ENCODE measurements at regions not wholly inside any gene's neighbourhood (a gene's known extent, or its start where the extent isn't known, plus 50 kb on each side); places are given as distances from the start of the nearest gene placed in this dataset.

DNA sequence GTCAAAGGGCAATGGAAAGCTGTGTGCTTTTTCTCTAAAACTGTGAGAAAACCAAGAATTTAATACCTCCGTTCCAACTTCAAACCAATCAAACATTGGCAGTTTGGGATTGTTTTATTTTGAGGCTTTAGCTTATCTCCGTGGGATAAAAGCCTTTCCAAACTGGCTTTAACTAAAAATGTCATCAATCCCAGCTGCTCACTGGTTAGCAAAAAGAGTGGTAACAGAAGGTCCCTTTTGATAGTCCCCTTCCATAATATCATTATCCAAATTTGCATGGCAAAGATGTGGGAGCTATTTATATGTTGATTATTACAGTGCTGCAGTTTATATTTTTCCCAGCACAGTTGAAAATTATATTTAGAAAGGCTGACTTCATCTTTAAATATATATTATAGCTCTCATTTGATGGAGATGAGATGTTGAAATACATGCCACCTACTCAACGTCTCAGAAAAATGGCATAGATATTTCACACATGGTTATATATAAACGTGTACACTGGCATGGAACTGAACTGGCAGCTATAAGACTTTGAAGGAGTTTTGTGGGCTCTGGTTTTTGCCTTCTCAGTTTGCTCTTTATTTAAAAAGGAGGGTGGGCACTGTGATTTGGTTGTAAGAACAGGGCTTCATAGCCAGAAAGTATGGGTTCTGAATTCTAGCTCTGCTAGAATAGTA, 707.1 kb upstream of the SLIT2 start:
- Histone ChIP-seq H3K36me3 (no peaks in the 10 kb centered on the region), H3K27ac (no peak overlapping the region), H3K4me3 (no peak overlapping the region), H3K27me3 (replicated peaks; ENCODE audit: insufficient read depth) (no peaks in the 10 kb centered on the region), H3K9me3 (no peaks in the 10 kb centered on the region), H3K4me1 (ENCODE audit: control insufficient read depth in 1 of 2, low read depth in 2 of 2) (no peaks in the 10 kb centered on the region)
- TF ChIP-seq, protein P1, sequence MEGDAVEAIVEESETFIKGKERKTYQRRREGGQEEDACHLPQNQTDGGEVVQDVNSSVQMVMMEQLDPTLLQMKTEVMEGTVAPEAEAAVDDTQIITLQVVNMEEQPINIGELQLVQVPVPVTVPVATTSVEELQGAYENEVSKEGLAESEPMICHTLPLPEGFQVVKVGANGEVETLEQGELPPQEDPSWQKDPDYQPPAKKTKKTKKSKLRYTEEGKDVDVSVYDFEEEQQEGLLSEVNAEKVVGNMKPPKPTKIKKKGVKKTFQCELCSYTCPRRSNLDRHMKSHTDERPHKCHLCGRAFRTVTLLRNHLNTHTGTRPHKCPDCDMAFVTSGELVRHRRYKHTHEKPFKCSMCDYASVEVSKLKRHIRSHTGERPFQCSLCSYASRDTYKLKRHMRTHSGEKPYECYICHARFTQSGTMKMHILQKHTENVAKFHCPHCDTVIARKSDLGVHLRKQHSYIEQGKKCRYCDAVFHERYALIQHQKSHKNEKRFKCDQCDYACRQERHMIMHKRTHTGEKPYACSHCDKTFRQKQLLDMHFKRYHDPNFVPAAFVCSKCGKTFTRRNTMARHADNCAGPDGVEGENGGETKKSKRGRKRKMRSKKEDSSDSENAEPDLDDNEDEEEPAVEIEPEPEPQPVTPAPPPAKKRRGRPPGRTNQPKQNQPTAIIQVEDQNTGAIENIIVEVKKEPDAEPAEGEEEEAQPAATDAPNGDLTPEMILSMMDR (IDR thresholded peaks at IDR 0.05) = no peak
- DNase-seq (ENCODE audit: low spot score) = no peak
- no peak for ATAC-seq (ENCODE audit: insufficient number of reproducible peaks, low FRiP score, low read depth)

DNA sequence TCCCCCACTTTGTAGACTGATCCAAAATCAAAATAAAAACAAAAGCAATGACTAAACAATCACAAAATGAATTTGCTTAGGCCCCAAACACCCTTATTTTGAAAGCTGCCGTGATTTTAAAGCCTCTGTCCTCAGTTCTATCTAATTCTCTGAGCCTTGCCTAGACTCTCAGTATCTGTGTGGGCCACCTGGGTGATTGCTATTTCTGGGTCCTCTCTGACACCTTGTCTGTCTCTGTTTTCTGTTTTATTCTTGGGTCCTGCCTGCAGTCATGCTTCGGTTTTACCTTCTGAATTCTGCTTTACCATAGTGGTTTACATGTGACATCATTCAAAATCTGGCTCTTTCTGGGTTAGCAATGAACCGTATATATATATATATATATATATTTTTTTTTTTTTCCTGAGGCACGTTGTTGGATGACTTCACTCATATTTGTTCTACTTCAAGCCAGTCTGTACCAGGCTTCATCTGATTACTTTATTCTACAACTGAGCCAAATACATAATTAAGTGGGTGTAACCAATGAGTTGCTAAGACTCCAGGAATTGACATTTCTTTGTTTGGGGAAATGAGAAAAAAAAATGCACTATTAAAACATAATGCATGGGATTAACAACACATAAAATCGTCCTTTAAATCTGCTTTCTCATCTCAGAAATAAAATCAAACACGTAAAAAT, 710.7 kb upstream of the SLIT2 start:
- TF ChIP-seq, protein P1 (IDR thresholded peaks at IDR 0.05) = no peak
- Histone ChIP-seq H3K27me3 (replicated peaks; ENCODE audit: insufficient read depth) (no peaks in the 10 kb centered on the region), H3K36me3 (no peaks in the 10 kb centered on the region), H3K4me3 (no peak overlapping the region), H3K4me1 (ENCODE audit: control insufficient read depth in 1 of 2, low read depth in 2 of 2) (no peaks in the 10 kb centered on the region), H3K9me3 (no peaks in the 10 kb centered on the region), H3K27ac (no peak overlapping the region)
- no peak for ATAC-seq (ENCODE audit: insufficient number of reproducible peaks, low FRiP score, low read depth)
- DNase-seq (ENCODE audit: low spot score) = no peak

DNA sequence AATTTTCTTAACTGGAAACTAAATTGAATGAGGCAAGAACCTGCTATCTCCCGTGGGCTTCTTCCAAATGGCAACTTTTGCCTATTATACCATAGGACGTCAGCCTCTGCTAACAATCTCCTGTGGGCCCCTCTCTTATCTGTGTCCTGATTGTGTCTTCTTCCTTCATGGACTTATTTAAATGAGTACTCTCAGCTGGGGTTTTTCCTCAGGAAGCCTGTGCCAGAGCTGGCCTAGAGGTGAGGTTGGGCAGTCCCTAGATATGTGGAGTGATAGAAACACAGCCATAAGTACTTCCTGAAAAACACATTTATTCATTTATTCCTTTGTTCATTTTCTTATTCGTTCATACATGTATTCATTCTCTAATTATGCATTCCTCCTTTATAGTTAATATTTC, 712.5 kb upstream of the SLIT2 start:
- no peak for DNase-seq (ENCODE audit: low spot score)
- TF ChIP-seq, protein P1 (IDR thresholded peaks at IDR 0.05) = no peak
- Histone ChIP-seq H3K4me1 (ENCODE audit: control insufficient read depth in 1 of 2, low read depth in 2 of 2) (no peaks in the 10 kb centered on the region), H3K9me3 (no peaks in the 10 kb centered on the region), H3K36me3 (no peaks in the 10 kb centered on the region), H3K4me3 (no peak overlapping the region), H3K27ac (no peak overlapping the region), H3K27me3 (replicated peaks; ENCODE audit: insufficient read depth) (no peaks in the 10 kb centered on the region)
- ATAC-seq (ENCODE audit: insufficient number of reproducible peaks, low FRiP score, low read depth) = no peak

DNA sequence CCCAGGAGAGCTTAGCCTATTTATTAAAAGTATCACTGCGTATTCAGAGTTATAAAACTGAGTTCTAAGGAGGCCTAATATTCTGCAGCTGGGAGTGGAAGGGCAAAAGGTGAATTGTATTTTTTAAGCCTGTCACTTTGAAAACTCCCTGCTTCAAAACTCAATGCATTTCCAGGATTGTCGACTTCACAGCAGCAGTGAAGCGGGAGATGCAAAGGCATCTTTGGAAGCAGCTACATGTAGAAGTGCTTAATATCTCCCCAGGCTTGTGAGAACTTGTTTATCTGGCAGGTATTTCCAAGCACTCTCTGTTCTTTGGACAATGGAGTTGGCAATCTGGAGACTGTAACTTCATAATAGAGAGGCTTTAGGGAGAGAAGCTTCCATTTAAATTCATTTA, 717.5 kb upstream of the SLIT2 start:
- no peaks in the 10 kb centered on the region for H3K9me3 ChIP-seq
- no peaks in the 10 kb centered on the region for H3K27me3 ChIP-seq (replicated peaks; ENCODE audit: insufficient read depth)
- DNase-seq (ENCODE audit: low spot score) (no peak), ATAC-seq (ENCODE audit: insufficient number of reproducible peaks, low FRiP score, low read depth) (no peak)
- TF ChIP-seq, protein P1 (IDR thresholded peaks at IDR 0.05) = no peak
- no peaks in the 10 kb centered on the region for H3K4me1 ChIP-seq (ENCODE audit: control insufficient read depth in 1 of 2, low read depth in 2 of 2)
- no peaks in the 10 kb centered on the region for H3K36me3 ChIP-seq
- no peak overlapping the region for H3K27ac ChIP-seq
- no peak overlapping the region for H3K4me3 ChIP-seq

GRCh38 chr4:19531906-19532848, 719.5 kb upstream of the SLIT2 start:
- Histone ChIP-seq H3K9me3 (no peaks in the 10 kb centered on the region), H3K4me1 (ENCODE audit: control insufficient read depth in 1 of 2, low read depth in 2 of 2) (no peaks in the 10 kb centered on the region), H3K4me3 (no peak overlapping the region), H3K27me3 (replicated peaks; ENCODE audit: insufficient read depth) (no peaks in the 10 kb centered on the region), H3K27ac (no peak overlapping the region), H3K36me3 (no peaks in the 10 kb centered on the region)
- TF ChIP-seq, protein P1 (IDR thresholded peaks at IDR 0.05) = no peak
- DNase-seq (ENCODE audit: low spot score) (no peak), ATAC-seq (ENCODE audit: insufficient number of reproducible peaks, low FRiP score, low read depth) (no peak)
